ENCODE measurements at regions not wholly inside any gene's neighbourhood (a gene's known extent, or its start where the extent isn't known, plus 50 kb on each side); places are given as distances from the start of the nearest gene placed in this dataset.

GRCh38 chr18:64384101-64384500 is 235.2 kb upstream of the LINC00305 start:
- in situ Hi-C loops (cut with MboI) = no loop called here
- Histone ChIP-seq H3K27me3 (ENCODE audit: control insufficient read depth in 2 of 2, insufficient read depth in 2 of 2, low read length in 2 of 2) (no peaks in the 10 kb centered on the region), H3K9ac (ENCODE audit: insufficient read depth in 1 of 2, low read depth in 2 of 2, low read length in 2 of 2) (no peak overlapping the region), H3K79me2 (ENCODE audit: control insufficient read depth, insufficient read depth, low read length) (no peaks in the 10 kb centered on the region), H3K9me3 (replicated peaks; ENCODE audit: control insufficient read depth, insufficient read depth, low read depth, low read length) (no peaks in the 10 kb centered on the region), H3K4me3 (no peak overlapping the region), H2AFZ (ENCODE audit: low read depth, low read length) (no peak overlapping the region), H3K36me3 (ENCODE audit: control insufficient read depth, insufficient read depth, low read length) (no peaks in the 10 kb centered on the region), H3K27ac (ENCODE audit: extremely low read depth, low read depth, low read length) (no peak overlapping the region), H3K4me1 (replicated peaks in 1 of 2; ENCODE audit: control insufficient read depth in 2 of 2, insufficient read depth in 2 of 2, low read length in 2 of 2) (no peaks in the 10 kb centered on the region), H4K20me1 (replicated peaks; ENCODE audit: control insufficient read depth, insufficient read depth, low read length) (no peaks in the 10 kb centered on the region), H3K9me1 (ENCODE audit: control insufficient read depth, insufficient read depth, low read length) (no peaks in the 10 kb centered on the region), H3K4me2 (ENCODE audit: insufficient read depth, low read length) (no peak overlapping the region)
- BruUV-seq (replicated peaks) = no TSS peak
- ChIA-PET CTCF (ENCODE audit: low intra/inter-chr PET ratio) (no interaction called here), POLR2A (no interaction called here)
- DNase-seq (ENCODE audit: extremely low read depth in 1 of 4, low spot score in 3 of 4) (no peak), ATAC-seq (no peak), FAIRE-seq (no peak)
- no CpG with 5 or more reads among the region's 1 CpG for WGBS (ENCODE audit: insufficient coverage, low coverage, missing lambda C conversion rate)
- intact Hi-C loops (cut with micrococcal nuclease) = no loop called here
- TF ChIP-seq MYBL2 (IDR thresholded peaks at IDR 0.05; ENCODE audit: low read depth) (no peak), MYBL2 (CRISPR knock-in tag; IDR thresholded peaks at IDR 0.05; ENCODE audit: borderline replicate concordance) (no peak), GABPA (tag; conservative IDR thresholded peaks at IDR 0.05; ENCODE audit: low read depth) (no peak), MXI1 (IDR thresholded peaks at IDR 0.05; ENCODE audit: low read depth, low read length) (no peak), NCOA2 (IDR thresholded peaks at IDR 0.05; ENCODE audit: partially characterized antibody in 2 of 2) (no peak), SMARCB1 (IDR thresholded peaks at IDR 0.05; ENCODE audit: insufficient read length, low read depth) (no peak), ZNF639 (CRISPR knock-in tag; conservative IDR thresholded peaks at IDR 0.05 in 1 of 2, IDR thresholded peaks at IDR 0.05 in 1 of 2) (no peak), ELF4 (CRISPR knock-in tag; IDR thresholded peaks at IDR 0.05) (no peak), ZNF717 (CRISPR knock-in tag; IDR thresholded peaks at IDR 0.05) (no peak), KDM5B (IDR thresholded peaks at IDR 0.05; ENCODE audit: insufficient replicate concordance, low read depth, low read length) (no peak), ZNF592 (IDR thresholded peaks at IDR 0.05) (no peak), KDM4B (IDR thresholded peaks at IDR 0.05; ENCODE audit: borderline replicate concordance in 2 of 2, low read depth in 1 of 2) (no peak), ZC3H11A (IDR thresholded peaks at IDR 0.05; ENCODE audit: low read depth, low read length) (no peak), L3MBTL2 (IDR thresholded peaks at IDR 0.05) (no peak), ZNF408 (CRISPR knock-in tag; IDR thresholded peaks at IDR 0.05; ENCODE audit: low read depth) (no peak), ZNF780A (CRISPR knock-in tag; IDR thresholded peaks at IDR 0.05) (no peak)

All from K562 (cell line).